ENCODE measurements at regions not wholly inside any gene's neighbourhood (a gene's known extent, or its start where the extent isn't known, plus 50 kb on each side); places are given as distances from the start of the nearest gene placed in this dataset.
"Not testable (repeated sequence)": the region's sequence is repeated elsewhere in the genome, so short reads cannot be mapped to it uniquely, and the experiment has no call there.

GRCh38 chr2:59295524-59296162 lies 1054.5 kb upstream of the FANCL start:
- DNase-seq: no peak

GRCh38 chr2:59288771-59289170 lies 1047.6 kb upstream of the FANCL start:
- DNase-seq: no peak

DNA sequence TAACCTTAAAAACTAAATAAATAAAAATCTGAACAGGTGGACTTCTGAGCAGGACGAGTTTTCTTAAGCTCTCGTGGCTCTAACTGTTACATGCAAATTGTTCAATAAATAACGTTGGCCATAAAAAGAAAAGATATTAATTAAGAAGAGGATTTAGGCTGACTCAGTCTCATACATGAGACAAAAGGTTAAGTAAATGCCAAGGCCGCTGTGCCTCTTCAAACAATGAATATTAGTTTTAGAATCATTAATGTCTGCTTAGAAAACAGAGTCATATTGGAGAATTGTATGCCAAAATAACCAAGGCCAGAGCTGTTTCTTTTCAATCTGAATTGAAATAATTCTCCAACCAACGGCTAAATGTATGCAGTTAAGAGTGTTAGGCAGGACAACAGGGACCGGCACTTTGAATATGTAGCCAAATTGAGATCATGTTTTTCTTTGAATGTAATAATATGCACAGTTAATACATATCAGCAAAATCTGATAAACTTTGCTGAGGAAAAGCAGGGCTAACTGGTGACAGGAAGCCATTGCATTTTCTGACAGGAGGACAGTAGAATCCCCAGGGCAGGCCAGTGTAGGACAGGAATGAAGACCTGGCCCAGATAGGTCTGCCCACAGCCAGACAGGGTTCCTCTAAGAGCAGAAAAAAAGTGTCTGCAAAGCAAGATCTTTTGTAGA lies 1041.4 kb upstream of the FANCL start:
- DNase-seq: no peak

DNA sequence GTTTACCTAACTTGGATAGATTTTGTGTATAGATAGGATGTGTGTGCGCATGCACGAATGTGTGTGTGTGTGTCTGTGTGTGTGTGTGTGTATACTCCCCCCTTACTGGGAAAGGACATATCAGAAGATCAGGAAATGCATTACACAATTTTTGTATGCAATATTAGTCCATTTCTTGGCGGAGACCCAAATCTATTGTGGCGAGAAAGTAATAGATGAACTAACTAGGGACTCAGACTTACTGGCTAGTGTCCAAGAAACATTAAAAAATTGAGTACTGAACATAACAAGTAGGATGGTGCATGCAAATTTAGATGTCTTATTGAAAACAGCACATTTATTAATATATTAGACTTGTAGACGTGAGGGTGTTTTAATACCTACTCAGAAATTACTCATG lies 1036.5 kb upstream of the FANCL start:
- no peak for DNase-seq

DNA sequence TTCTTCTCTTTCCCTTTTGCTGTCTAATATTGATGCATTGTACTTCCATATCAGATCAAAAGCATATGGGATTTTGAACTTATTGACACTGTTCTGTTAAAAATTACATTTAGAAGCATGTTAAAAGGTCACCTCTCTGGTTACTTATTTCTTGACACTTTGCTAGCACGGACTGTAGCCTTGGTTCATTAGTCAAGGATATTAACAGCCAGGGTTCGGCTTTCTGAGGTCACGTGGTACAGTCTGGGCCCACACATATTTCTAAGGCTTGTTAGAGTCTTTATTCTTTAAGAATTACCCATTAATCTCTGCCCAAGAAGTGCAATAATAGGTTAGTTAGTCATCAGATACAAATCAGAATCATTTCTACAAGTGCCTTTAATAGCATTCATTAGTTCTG lies 1035.8 kb upstream of the FANCL start:
- no peak for DNase-seq

DNA sequence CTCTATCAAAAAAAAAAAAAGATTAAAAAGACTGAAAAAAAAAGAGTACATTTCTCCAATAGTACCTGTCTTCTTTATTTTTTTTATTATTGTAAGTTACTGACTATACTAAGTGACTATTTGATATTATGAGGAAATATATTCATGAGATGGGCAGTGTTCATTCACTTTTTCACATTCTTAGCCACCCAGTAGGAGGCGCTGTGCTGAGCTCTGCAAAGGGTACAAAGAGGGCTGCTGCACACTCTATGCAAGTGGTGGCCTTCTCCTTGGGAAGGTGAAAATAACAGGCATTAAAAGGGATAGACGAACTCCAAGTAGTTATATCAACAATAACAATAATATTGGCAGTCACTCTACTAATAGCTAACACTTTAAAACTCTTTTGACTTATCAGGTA lies 1034.9 kb upstream of the FANCL start:
- no peak for DNase-seq

DNA sequence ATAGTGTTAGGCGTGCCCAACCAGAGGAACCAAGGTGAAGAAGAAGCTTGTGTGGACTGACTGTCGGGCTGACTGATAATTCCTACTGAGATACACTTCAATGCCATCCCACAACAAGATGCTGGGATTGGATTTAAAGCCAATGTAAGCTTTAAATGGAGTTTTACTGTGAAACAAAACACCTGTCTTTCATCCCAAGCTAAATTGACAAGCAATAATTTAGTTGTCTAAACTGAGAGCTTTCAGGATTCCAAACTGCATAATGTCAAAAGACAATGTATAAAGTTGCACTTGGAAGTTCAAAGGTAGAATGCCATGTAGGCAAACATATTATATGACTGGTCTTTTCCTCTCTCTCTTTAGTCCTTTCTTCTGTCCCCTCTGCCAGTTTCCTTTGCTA lies 1025.3 kb upstream of the FANCL start:
- no peak for DNase-seq

DNA sequence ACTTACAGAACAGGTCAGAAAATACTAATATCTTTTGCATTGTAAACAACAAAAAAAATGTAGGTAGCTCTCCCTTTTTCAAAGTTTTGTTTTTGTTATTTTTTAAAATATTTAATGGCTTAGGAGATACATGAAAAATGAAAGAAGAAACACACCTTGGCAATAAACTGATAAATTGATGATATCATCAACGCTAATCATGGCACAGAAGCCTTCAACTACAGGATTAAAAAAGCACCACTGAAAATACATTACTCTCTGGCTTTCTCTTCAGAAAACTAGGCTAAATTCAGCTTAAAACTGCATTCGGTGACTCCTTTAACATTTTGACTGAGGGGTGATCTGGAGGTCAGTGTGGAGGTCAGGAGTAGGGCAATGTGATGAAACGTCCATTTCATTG lies 1018.8 kb upstream of the FANCL start:
- no peak for DNase-seq

- DNase-seq: no peak
Measured at GRCh38 chr2:59256290-59256689, 1015.2 kb upstream of the FANCL start.

DNA sequence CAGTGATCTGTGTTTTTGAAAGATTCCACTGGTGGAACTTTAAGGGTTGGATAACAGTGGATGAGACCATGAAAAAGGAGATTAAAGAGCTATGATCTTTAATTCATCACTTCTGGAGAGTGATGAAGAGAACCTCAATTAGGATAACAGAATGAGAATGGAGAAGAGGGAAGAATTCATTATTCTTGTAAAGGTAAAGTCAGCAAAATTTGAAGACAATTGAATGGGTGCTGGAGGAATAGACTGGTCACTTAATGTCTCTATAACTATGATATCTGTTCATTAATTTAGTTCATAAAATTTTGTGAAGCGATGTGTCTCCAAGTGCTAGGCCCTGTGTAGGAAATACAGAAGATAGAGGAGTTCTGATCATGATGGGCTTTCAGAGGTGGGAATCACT lies 1013.2 kb upstream of the FANCL start:
- DNase-seq: no peak

DNA sequence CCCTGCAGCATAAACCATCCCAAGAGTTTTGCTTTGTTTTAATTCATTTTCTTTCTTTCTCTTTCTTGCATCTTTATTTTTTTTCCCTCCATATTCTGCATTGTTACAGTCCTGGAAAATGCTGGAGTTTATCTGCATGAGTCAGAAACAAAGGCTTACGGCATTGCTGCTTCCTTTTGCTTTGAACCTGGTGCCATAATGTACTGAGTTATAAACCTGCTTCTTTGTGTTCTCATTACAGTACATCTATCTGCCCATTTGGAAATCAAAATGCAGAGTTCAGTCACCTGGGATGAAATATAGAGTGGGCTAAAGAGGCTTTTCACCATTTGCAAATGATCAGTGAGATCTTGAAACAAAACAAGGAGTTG lies 1009.2 kb upstream of the FANCL start:
- no peak for DNase-seq

- no peak for DNase-seq
Measured at GRCh38 chr2:59249441-59250306, 1008.5 kb upstream of the FANCL start.

GRCh38 chr2:59239146-59239545 lies 998.0 kb upstream of the FANCL start:
- no peak for DNase-seq

GRCh38 chr2:59237311-59237710 lies 996.2 kb upstream of the FANCL start:
- DNase-seq: no peak

- no peak for DNase-seq
Measured at GRCh38 chr2:59236723-59237122, 995.6 kb upstream of the FANCL start.

GRCh38 chr2:59233920-59234319 lies 992.8 kb upstream of the FANCL start:
- DNase-seq: no peak

GRCh38 chr2:59233448-59233847 lies 992.3 kb upstream of the FANCL start:
- DNase-seq: no peak

DNA sequence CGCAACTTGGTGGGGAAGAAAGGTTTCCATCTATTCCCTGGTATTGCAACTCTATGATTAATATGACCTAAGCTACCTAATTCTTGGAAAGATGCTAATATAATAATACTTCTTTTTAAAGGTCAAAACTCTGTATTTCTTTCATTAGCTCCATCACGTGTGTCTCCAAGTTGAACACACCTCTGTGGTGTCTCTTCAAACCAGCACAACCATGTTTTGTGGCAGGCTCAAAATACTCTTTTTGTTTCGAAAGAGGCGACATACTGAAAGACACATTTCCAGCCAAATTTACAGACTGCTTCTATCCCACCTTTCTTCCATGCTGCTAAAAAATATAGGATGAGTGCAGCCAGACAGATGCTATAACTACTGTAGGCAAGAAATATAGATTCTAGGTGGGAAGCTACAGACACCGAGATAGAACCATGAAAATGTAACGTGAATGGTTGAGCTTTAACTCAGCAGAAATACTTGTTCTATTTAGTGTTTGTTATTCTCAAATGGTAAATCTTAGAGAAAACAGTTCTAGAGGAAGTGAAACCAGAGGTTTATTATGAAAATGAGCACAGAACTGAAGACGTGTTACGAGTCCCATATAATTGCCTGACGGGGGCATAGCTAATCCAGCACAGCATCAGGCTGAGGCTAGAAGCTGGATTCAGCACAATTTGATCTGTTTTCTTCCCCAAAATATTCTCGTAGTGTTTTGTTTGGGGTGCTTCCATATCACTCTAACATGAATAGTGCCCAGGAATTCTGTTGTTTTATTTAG lies 991.5 kb upstream of the FANCL start:
- DNase-seq: no peak

DNA sequence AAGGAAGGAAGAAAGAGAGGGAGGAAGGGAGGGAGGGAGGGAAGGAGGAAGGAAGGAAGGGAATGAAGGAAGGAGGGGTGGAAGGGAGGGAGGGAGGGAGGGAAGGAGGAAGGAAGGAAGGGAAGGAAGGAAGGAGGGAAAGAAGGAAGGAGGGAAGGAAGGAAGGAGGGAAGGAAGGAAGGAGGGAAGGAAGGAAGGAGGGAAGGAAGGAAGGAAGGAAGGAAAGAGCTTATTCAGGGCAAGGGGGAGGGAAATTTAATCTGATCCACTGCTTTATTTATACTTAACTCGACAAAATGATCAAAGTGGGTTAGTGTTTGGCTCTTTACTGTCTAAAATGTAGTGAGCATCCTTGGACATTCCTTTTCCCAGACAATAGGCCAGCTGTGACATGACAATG lies 985.2 kb upstream of the FANCL start:
- not testable (repeated sequence) for DNase-seq

DNA sequence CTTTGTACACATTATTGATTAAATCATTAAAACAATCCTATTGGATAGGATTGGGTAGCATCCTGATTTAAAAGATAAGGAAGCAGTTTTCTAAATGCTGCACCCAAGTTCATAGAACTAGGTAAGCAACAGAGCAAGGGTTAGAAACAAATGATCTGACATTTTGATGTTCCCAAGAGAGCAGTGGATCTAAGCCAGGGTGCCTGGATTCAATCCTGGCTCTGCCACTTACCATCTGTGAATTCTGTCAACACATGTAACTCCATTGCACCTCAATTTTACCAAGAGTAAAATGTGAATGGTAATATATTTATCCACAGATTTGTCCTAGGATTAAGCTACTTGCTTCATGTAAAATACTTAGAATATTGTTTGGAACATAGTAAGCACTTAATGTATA lies 982.6 kb upstream of the FANCL start:
- no peak for DNase-seq

DNA sequence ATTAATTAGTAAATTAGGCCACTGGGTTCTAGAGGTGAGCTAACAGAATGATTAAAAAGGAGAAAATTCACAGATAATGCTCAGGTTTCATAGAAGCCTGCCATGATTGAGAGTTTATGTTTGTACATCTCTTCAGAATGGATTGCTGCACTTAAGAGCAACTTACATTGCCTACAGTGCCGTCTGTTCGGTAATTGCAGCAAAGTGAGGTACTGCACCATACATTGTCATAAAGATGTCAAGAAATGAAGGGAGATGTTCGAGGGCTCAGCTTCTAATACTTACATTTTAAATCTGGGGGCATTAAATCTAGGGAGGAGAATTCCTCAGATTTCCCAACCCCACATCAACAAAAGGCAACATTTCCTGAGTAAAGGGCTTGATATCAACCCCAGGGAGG lies 976.2 kb upstream of the FANCL start:
- no peak for DNase-seq

DNA sequence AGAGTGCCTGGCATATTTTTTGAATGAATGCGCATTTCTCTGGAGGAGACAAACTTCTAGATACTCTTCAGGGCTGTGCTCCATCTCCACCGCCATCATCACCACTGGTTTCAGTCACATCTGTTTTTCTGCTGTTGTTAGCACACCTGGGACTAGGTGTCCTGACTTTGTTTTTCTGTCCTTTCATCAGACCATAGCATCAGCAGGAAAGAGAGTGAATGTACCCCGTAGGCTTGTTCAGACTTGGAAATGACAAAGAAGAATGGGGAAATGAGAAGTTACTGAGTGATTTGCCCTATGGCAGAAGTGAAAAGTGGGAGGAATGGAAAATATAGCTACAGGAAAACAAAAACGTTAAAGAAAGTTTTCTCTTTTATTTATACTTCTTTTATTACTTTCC lies 965.2 kb upstream of the FANCL start:
- no peak for DNase-seq

DNA sequence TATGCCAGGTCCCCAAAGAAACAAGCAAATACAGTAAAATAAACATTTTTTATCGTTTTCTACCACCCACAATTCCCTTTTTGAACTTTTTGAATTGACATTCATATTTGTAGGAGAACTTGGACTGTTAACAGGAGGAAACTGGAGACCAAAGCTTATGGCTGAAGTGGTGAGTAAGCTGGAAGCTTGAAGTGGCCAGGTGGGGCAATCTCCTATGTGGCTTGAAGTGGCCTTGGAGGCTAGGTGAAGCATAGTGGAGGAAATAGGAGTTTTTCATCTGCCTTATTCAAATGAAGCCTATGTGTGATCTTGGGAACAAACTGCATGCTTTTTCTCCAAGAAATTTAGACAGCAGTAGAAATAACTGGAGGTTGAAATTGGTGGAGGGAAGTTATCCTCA lies 962.9 kb upstream of the FANCL start:
- no peak for DNase-seq
